GM12878 (cell line): ENCODE measurements at regions not wholly inside any gene's neighbourhood (a gene's known extent, or its start where the extent isn't known, plus 50 kb on each side); places are given as distances from the start of the nearest gene placed in this dataset.

Source experiments
- ATAC-seq: fragments of 200-7000 bp; cut with Tn5 transposase; 3 replicates; pipeline ENCODE4 v1.9.1; 2020; ENCODE audit warnings: mild to moderate bottlenecking, moderate library complexity
- BruUV-seq: library from RNA; stranded (reverse); fragments of 400-500 nt; replicated peaks from 2 replicates; lab custom pipeline; 2021; lab: Mats Ljungman, UMichigan
- CTCF ChIA-PET: fragments of 300-600 bp; sonication (Branson Sonifier 250); formaldehyde crosslinking; extraction: SDS; loops from one replicate; lab custom pipeline; 2021; ENCODE audit warnings: inconsistent platforms; lab: Yijun Ruan, JAX
- POLR2A ChIA-PET: fragments of 350-600 bp; formaldehyde crosslinking; extraction: SDS; loops from one replicate; lab custom pipeline; 2021; ENCODE audit warnings: inconsistent platforms; lab: Charles Lee
- RAD21 ChIA-PET: fragments of 300-600 bp; sonication (Branson Sonifier 250); formaldehyde crosslinking; loops from one replicate; lab custom pipeline; 2023; ENCODE audit warnings: antibody characterized with exemption; ENCODE audit not compliant: unreplicated experiment; lab: Charles Lee
- SMC1A ChIA-PET: fragments of 300-600 bp; sonication (Branson Sonifier 250); formaldehyde crosslinking; loops from one replicate; lab custom pipeline; 2023; ENCODE audit not compliant: unreplicated experiment, uncharacterized antibody; lab: Charles Lee
- DNase-seq: peaks from one replicate; pipeline ENCODE4 v3.0.0-alpha.2; 2011; ENCODE audit warnings: low read depth, low spot score
- FAIRE-seq: peaks from 3 replicates; lab custom pipeline; 2011; peaks lifted over from hg19 to GRCh38; lab: Jason Lieb, UNC
- H2AFZ ChIP-seq: 2 replicates; pipeline ENCODE4 v1.6.0; 2011; ENCODE audit warnings: low read depth, low read length, control low read depth; ENCODE audit not compliant: control insufficient read depth
- H3K27ac ChIP-seq: 2 replicates; pipeline ENCODE4 v1.5.1; 2011; ENCODE audit warnings: control low read depth; ENCODE audit not compliant: control insufficient read depth, insufficient read depth
- H3K27me3 ChIP-seq, 2 experiments: replicated peaks in 1 of 2; 2 replicates each; pipeline versions ENCODE4 v1.6.0 to v1.6.1; 2011; ENCODE audit warnings: low read length in 1 of 2; ENCODE audit not compliant: control insufficient read depth in 2 of 2, insufficient read depth in 2 of 2
- H3K36me3 ChIP-seq, 2 experiments: 2 replicates each; pipeline ENCODE4 v1.5.1; 2011; ENCODE audit warnings: low read length in 1 of 2; ENCODE audit not compliant: control insufficient read depth in 2 of 2, insufficient read depth in 2 of 2
- H3K4me1 ChIP-seq: 2 replicates; pipeline ENCODE4 v1.6.1; 2011; ENCODE audit warnings: mild to moderate bottlenecking, low read length, moderate library complexity, mixed read lengths; ENCODE audit not compliant: control insufficient read depth, insufficient read depth
- H3K4me2 ChIP-seq: 2 replicates; pipeline ENCODE4 v1.6.0; 2011; ENCODE audit warnings: control low read depth; ENCODE audit not compliant: control insufficient read depth, insufficient read depth
- H3K4me3 ChIP-seq: fragments of 200-600 bp; sonication (generic); 2 replicates; pipeline ENCODE4 v1.5.1; 2016
- H3K79me2 ChIP-seq: 2 replicates; pipeline ENCODE4 v1.6.0; 2011; ENCODE audit warnings: low read length; ENCODE audit not compliant: control insufficient read depth, insufficient read depth
- H3K9ac ChIP-seq: 2 replicates; pipeline ENCODE4 v1.8.0; 2011; ENCODE audit warnings: low read length, control low read depth, mixed read lengths; ENCODE audit not compliant: control insufficient read depth, insufficient read depth
- H3K9me3 ChIP-seq: replicated peaks from 3 replicates; pipeline ENCODE4 v1.5.1; 2011; ENCODE audit warnings: mild to moderate bottlenecking, low read length; ENCODE audit not compliant: control insufficient read depth, insufficient read depth
- H4K20me1 ChIP-seq: 2 replicates; pipeline ENCODE4 v1.6.0; 2011; ENCODE audit not compliant: control insufficient read depth, insufficient read depth
- ASH2L ChIP-seq: fragments of 300-600, 200-600 bp; sonication (generic); IDR thresholded peaks from 2 replicates; pipeline ENCODE4 v1.6.1; 2017; ENCODE audit warnings: low read depth, mild to moderate bottlenecking, borderline replicate concordance
- CHD4 ChIP-seq: fragments of 200-600 bp; sonication (generic); IDR thresholded peaks from 2 replicates; pipeline ENCODE4 v1.6.1; 2016; ENCODE audit warnings: mild to moderate bottlenecking
- HCFC1 ChIP-seq: fragments of 150-350 bp; IDR thresholded peaks from 2 replicates; pipeline ENCODE4 v1.6.1; 2014; ENCODE audit warnings: low read length
- IRF4 ChIP-seq: IDR thresholded peaks from 2 replicates; pipeline ENCODE4 v1.6.1; 2011; ENCODE audit warnings: low read depth, low read length
- JUNB ChIP-seq: IDR thresholded peaks from 2 replicates; pipeline ENCODE4 v1.6.1; 2016; ENCODE audit warnings: antibody characterized with exemption, mild to moderate bottlenecking
- NFIC ChIP-seq: IDR thresholded peaks from 2 replicates; pipeline ENCODE4 v1.6.1; 2012; ENCODE audit warnings: low read depth, mild to moderate bottlenecking, inconsistent platforms, low read length, moderate library complexity
- NFXL1 ChIP-seq: fragments of 450-650 bp; IDR thresholded peaks from 2 replicates; pipeline ENCODE4 v1.6.1; 2017; ENCODE audit warnings: antibody characterized with exemption, mild to moderate bottlenecking, borderline replicate concordance
- NFYB ChIP-seq: IDR thresholded peaks from 2 replicates; pipeline ENCODE4 v1.6.1; 2011; ENCODE audit warnings: low read depth, mild to moderate bottlenecking, low read length, improper control_type of control experiment, moderate library complexity; ENCODE audit not compliant: insufficient read depth
- RCOR1 ChIP-seq: conservative IDR thresholded peaks from 2 replicates; pipeline ENCODE4 v1.6.1; 2012; ENCODE audit warnings: low read depth, low read length, improper control_type of control experiment
- SIN3A ChIP-seq: IDR thresholded peaks from 2 replicates; pipeline ENCODE4 v1.6.1; 2012; ENCODE audit warnings: low read depth, low read length, improper control_type of control experiment
- SIX5 ChIP-seq: IDR thresholded peaks from 2 replicates; pipeline ENCODE4 v1.6.1; 2011; ENCODE audit warnings: mild to moderate bottlenecking, low read depth, low read length, moderate library complexity; ENCODE audit not compliant: severe bottlenecking
- SMAD1 ChIP-seq: fragments of 450-650 bp; IDR thresholded peaks from 2 replicates; pipeline ENCODE4 v1.6.1; 2018; ENCODE audit warnings: mild to moderate bottlenecking, low read depth; ENCODE audit not compliant: partially characterized antibody
- TCF12 ChIP-seq: IDR thresholded peaks from 2 replicates; pipeline ENCODE4 v1.6.1; 2011; ENCODE audit warnings: low read depth, mild to moderate bottlenecking, low read length
- ZBTB4 ChIP-seq: fragments of 450-650 bp; formaldehyde crosslinking; IDR thresholded peaks from 2 replicates; pipeline ENCODE4 v1.4.0; 2022; ENCODE audit warnings: mild to moderate bottlenecking, moderate library complexity
- ZNF687 ChIP-seq: fragments of 450-650 bp; IDR thresholded peaks from 2 replicates; pipeline ENCODE4 v1.6.1; 2017; ENCODE audit warnings: mild to moderate bottlenecking, moderate library complexity
- ZSCAN29 ChIP-seq: fragments of 450-650 bp; IDR thresholded peaks from 2 replicates; pipeline ENCODE4 v1.6.1; 2017; ENCODE audit warnings: mild to moderate bottlenecking, moderate library complexity
- WGBS: methylation state at CpG from one replicate; pipeline ENCODE4 v1.1.6; 2016; ENCODE audit warnings: low lambda C conversion rate; ENCODE audit not compliant: insufficient replicate concordance, insufficient coverage; ENCODE audit errors: missing lambda C conversion rate; 5-methylcytosine and 5-hydroxymethylcytosine counted together
- in situ Hi-C: fragments of 300-500 bp; cut with MboI; formaldehyde crosslinking; loops from 9 replicates; pipeline ENCODE4 v1.14.3; 2018; ENCODE audit warnings: mixed read lengths
- intact Hi-C: fragments of 100-400 bp; cut with micrococcal nuclease; formaldehyde crosslinking; loops from one replicate; pipeline ENCODE4 v1.14.2; 2022; ENCODE audit not compliant: unreplicated experiment

- Histone ChIP-seq H3K27me3 (no peaks in the 10 kb centered on the region), H3K9ac (no peak overlapping the region), H3K4me3 (no peak overlapping the region), H3K4me1 (no peaks in the 10 kb centered on the region), H3K9me3 (no peaks in the 10 kb centered on the region; the same call in 2 of the 3 replicates), H3K4me2 (no peak overlapping the region), H4K20me1 (no peaks in the 10 kb centered on the region), H3K27ac (no peak overlapping the region), H3K36me3 (no peaks in the 10 kb centered on the region), H2AFZ (no peak overlapping the region), H3K79me2 (no peaks in the 10 kb centered on the region)
- intact Hi-C loops (no loop called here), in situ Hi-C loops (loop anchor here (25.0 kb wide), 7 partner anchors 109 to 541 kb away; no protein-coding TSS in a partner anchor)
- RAD21 ChIA-PET, result interaction anchor here (1.1 to 1.2 kb wide), 2 partner anchors 9 to 35 kb away, joined by 3 read pairs; no protein-coding TSS in a partner anchor
- CTCF ChIA-PET, result no interaction called here
- TF ChIP-seq NFYB, result no peak
- TF ChIP-seq NFIC, result no peak
- no peak for TF ChIP-seq CHD4
- TF ChIP-seq JUNB, result no peak
- no peak for TF ChIP-seq SIX5
- no peak for TF ChIP-seq RCOR1
- no peak for TF ChIP-seq TCF12
- no peak for TF ChIP-seq ZSCAN29
- TF ChIP-seq SIN3A, result no peak
- no peak for TF ChIP-seq IRF4
- no peak for TF ChIP-seq NFXL1
- no peak for TF ChIP-seq ASH2L
- TF ChIP-seq ZNF687, result no peak
- no peak for TF ChIP-seq HCFC1
- no peak for TF ChIP-seq ZBTB4 (CRISPR knock-in tag)
- TF ChIP-seq SMAD1, result no peak
- POLR2A ChIA-PET, result no interaction called here
- no peak for DNase-seq
- SMC1A ChIA-PET, result interaction anchor here (1.2 kb wide), 1 partner anchor 8 kb away, joined by 3 read pairs; no protein-coding TSS in a partner anchor
- no peak for ATAC-seq
- FAIRE-seq, result no peak
- BruUV-seq, result no TSS peak
- WGBS, result 42% methylated on average over 4 of the region's 4 CpGs
Measured at GRCh38 chr16:35596467-35596866, 2137.1 kb downstream of the TP53TG3F start.
